Astrocyte of the spinal cord (primary cell): ENCODE measurements at regions not wholly inside any gene's neighbourhood (a gene's known extent, or its start where the extent isn't known, plus 50 kb on each side); places are given as distances from the start of the nearest gene placed in this dataset.

Source experiments
- DNase-seq: peaks from one replicate; pipeline ENCODE4 v3.0.0; 2011; ENCODE audit warnings: low read depth, low spot score
- H3K4me3 ChIP-seq: 2 replicates; pipeline ENCODE4 v1.5.1; 2011; ENCODE audit warnings: low read depth, mild to moderate bottlenecking, low read length, moderate library complexity
- in situ Hi-C: cut with HindIII; loops from 2 replicates; pipeline ENCODE4 v1.10.0; 2017; ENCODE audit warnings: low sequenced_read_pairs
- TF ChIP-seq, protein P1 (sequence below): IDR thresholded peaks from 2 replicates; pipeline ENCODE4 v1.5.1; 2012; ENCODE audit warnings: low read depth, mild to moderate bottlenecking, low read length, inconsistent platforms

DNA sequence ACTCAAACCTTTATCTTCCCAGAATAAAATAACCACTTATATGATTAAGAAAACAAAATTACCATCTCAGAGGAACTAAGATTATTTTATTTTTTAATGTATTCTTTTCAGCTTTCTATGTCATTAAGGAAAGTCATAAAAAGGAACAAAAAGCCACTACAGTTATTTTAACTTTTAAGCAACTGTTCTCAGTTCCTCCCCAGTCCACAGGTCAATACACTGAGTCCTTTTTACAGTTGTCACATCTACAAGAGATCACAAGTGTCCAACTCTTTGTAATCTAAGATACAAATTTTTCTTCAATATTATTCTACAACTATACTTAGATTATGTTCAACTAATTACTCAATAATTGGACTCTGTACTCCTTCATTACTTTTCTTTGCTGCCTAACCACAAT, 782.8 kb upstream of the ACO1 start:
- TF ChIP-seq, protein P1, sequence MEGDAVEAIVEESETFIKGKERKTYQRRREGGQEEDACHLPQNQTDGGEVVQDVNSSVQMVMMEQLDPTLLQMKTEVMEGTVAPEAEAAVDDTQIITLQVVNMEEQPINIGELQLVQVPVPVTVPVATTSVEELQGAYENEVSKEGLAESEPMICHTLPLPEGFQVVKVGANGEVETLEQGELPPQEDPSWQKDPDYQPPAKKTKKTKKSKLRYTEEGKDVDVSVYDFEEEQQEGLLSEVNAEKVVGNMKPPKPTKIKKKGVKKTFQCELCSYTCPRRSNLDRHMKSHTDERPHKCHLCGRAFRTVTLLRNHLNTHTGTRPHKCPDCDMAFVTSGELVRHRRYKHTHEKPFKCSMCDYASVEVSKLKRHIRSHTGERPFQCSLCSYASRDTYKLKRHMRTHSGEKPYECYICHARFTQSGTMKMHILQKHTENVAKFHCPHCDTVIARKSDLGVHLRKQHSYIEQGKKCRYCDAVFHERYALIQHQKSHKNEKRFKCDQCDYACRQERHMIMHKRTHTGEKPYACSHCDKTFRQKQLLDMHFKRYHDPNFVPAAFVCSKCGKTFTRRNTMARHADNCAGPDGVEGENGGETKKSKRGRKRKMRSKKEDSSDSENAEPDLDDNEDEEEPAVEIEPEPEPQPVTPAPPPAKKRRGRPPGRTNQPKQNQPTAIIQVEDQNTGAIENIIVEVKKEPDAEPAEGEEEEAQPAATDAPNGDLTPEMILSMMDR = no peak
- no peak overlapping the region for H3K4me3 ChIP-seq
- in situ Hi-C loops = no loop called here
- DNase-seq = no peak

DNA sequence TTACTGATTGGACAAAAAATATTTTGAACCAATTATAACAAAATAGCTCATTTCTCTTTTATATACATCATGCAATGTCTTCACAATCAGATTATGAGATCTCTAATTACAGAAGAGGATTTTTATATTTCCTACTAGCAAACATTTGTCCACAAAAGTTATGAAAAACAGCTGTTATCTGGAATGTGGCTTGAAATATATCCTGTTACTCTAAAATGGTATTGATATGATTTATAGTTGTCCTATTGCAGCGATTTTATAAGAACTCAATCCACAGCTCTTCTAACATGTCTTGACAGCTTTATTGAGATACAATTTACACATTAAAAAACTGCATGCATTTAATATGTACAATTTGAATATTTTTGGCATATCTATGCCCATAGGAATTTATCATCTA, 779.9 kb upstream of the ACO1 start:
- H3K4me3 ChIP-seq = no peak overlapping the region
- DNase-seq = no peak
- in situ Hi-C loops = no loop called here
- TF ChIP-seq, protein P1 = no peak

DNA sequence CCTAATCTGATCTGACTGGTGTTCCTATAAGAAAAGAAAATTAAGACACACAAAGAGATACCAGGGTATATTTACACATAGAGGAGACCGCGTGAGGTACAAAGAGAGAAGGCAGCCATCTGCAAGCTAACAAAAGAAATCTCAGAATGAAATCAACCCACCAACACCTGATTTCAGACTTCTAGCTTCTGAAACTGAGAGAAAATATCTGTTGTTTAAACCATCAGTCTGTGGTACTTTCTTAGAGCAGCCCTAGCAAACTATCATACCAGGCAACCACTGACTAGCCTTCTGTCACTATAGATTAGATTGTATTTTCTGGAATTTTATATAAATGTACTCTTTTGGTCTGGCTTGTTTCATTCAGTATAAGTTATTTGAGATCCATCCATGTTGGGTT, 779.3 kb upstream of the ACO1 start:
- in situ Hi-C loops = no loop called here

DNA sequence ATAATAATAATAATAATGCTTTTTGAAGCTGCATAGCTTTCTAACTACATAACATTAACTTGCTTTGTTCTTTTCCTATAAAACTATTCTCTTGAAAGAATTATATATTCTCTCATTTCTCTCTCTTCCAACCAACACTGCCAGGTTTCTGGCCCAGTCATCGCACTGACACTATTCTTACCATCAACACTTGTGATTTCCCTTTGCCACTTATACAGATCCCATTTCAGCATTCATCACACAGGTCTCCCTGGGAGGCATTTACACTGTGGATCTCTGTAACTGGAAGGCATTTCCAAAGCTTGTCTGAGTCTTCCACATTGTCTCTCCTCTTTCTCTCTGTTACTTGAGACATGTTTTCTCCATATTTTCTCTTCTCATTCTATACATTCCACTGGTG, 777.8 kb upstream of the ACO1 start:
- in situ Hi-C loops = no loop called here
- DNase-seq = no peak
- TF ChIP-seq, protein P1 = no peak
- no peak overlapping the region for H3K4me3 ChIP-seq

More for the DNA sequence above, 779.3 kb upstream of the ACO1 start:
- no peak overlapping the region for H3K4me3 ChIP-seq
- no peak for DNase-seq
- TF ChIP-seq, protein P1 = no peak

DNA sequence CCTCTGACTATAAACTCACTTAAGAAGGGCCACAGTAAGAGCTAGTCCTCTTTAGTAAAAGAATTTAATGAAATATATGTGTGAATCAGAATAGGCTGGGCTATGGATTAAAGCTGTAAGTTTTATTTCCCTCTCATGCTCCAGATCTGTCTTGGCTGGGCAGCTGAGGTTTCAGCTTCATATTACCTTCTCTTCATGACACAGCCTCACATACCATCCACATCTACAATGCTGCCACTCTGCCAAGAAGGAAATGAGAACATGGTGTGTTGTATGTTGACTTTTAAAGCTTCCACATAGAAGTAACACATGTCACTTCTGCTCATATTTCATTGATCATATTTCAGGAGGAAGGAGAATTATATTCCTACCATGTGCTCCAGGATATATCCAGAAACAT, 776.0 kb upstream of the ACO1 start:
- no peak overlapping the region for H3K4me3 ChIP-seq
- TF ChIP-seq, protein P1 = no peak
- in situ Hi-C loops = no loop called here
- DNase-seq = peak; percentile 63

DNA sequence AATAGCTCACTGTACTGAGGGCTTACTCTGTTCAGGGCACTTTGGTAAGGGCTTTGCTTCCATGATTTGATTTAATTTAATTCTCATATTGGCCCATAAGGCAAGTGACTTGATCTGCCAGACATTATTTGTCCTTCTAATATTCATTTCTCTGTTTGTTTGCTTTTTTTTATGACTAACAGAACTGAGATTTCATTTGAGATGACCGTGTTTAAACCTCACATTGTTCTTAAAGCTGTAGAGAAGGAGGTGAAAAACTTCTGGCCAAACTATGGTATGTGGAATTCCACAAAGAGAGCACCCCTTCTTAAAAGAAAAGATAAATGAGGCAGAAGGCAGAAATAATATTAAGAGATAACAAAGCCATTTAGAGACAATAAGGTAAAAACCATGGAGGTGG, 775.6 kb upstream of the ACO1 start:
- H3K4me3 ChIP-seq = no peak overlapping the region
- in situ Hi-C loops = no loop called here
- no peak for DNase-seq
- TF ChIP-seq, protein P1 = no peak
